Esophagus squamous epithelium (tissue), 5 donors: ENCODE measurements at regions not wholly inside any gene's neighbourhood (a gene's known extent, or its start where the extent isn't known, plus 50 kb on each side); places are given as distances from the start of the nearest gene placed in this dataset.

ENCODE experiments used
- DNase-seq: peaks from one replicate; lab custom pipeline; 2025; lab: John Stamatoyannopoulos, UW
- H3K27ac ChIP-seq, 4 donors: fragments of 200-600 bp; sonication (generic); one replicate each; pipeline ENCODE4 v1.5.1; 2016 to 2019; ENCODE audit warnings: mild to moderate bottlenecking in 1 of 4
- H3K27me3 ChIP-seq, 4 donors: fragments of 200-600 bp; sonication (generic); 1 replicate in 3 of 4; 2 replicates in 1 of 4; pipeline versions ENCODE4 v1.5.1 to v1.6.0; 2017 to 2021; ENCODE audit warnings: antibody characterized with exemption in 1 of 4
- H3K36me3 ChIP-seq, 3 donors: fragments of 200-600 bp; sonication (generic); one replicate each; pipeline ENCODE4 v1.5.1; 2016 to 2019
- H3K4me1 ChIP-seq, 3 donors: fragments of 200-600 bp; sonication (generic); one replicate each; pipeline ENCODE4 v1.5.1; 2017 to 2019
- H3K4me3 ChIP-seq, 4 donors: fragments of 200-600 bp; sonication (generic); 1 replicate in 3 of 4; 2 replicates in 1 of 4; pipeline ENCODE4 v1.5.1; 2016 to 2019; ENCODE audit warnings: mild to moderate bottlenecking in 2 of 4, moderate library complexity in 1 of 4
- H3K9me3 ChIP-seq, 3 donors: fragments of 200-600 bp; sonication (generic); one replicate each; pipeline ENCODE4 v1.5.1; 2016 to 2019
- CTCF ChIP-seq, 6 experiments: fragments of 450-650 bp in 4 of 6; fragments of 200-600 bp in 2 of 6; sonication (generic) in 2 of 6; IDR thresholded peaks; one replicate each; pipeline ENCODE4 v1.5.1; 2016 to 2019; ENCODE audit warnings: antibody characterized with exemption in 6 of 6, mild to moderate bottlenecking in 4 of 6, moderate library complexity in 4 of 6
- POLR2A ChIP-seq, 4 donors: fragments of 450-650 bp; IDR thresholded peaks; one replicate each; pipeline ENCODE4 v1.6.1; 2017; ENCODE audit warnings: antibody characterized with exemption in 4 of 4, mild to moderate bottlenecking in 4 of 4, moderate library complexity in 3 of 4
- WGBS, 2 donors: methylation state at CpG; one replicate each; pipeline ENCODE4 v1.1.5; 2018; 5-methylcytosine and 5-hydroxymethylcytosine counted together
- intact Hi-C: fragments of 100-400 bp; cut with DNase I; formaldehyde crosslinking; loops from one replicate; pipeline ENCODE4 v1.15.0; 2022
- donor health status: DM: yes; HTN: yes; CAD: no.

- Histone ChIP-seq H3K27ac (peak overlapping the region in 3 of 4 donors; percentile 3 to 84 (median 48)), H3K9me3 (no peaks in the 10 kb centered on the region), H3K36me3 (no peaks in the 10 kb centered on the region), H3K4me3 (no peak overlapping the region), H3K27me3 (no peaks in the 10 kb centered on the region), H3K4me1 (peaks cover 8 to 71% (median 19%) of the 10 kb centered on the region in 3 donors)
- intact Hi-C loops, result no loop called here
- 54 to 66% methylated on average over 5 of the region's 5 CpGs for WGBS, 2 donors
- no peak for DNase-seq
- peak in 1 of 6 experiments; percentile 14 for TF ChIP-seq CTCF (IDR thresholded peaks at IDR 0.05)
- no peak for TF ChIP-seq POLR2A (IDR thresholded peaks at IDR 0.05)
These were observed 157.3 kb upstream of the UBE2E1 start for GRCh38 chr3:23648326-23648995.

- Histone ChIP-seq H3K4me1 (peaks cover 8 to 71% (median 19%) of the 10 kb centered on the region in 3 donors), H3K4me3 (no peak overlapping the region), H3K27ac (peak overlapping the region; percentile 24 to 84 (median 52)), H3K36me3 (no peaks in the 10 kb centered on the region), H3K9me3 (no peaks in the 10 kb centered on the region), H3K27me3 (no peaks in the 10 kb centered on the region)
- intact Hi-C loops, result no loop called here
- no peak for DNase-seq
- WGBS, 2 donors, result 27 to 35% methylated on average over 4 of the region's 4 CpGs
- TF ChIP-seq POLR2A (IDR thresholded peaks at IDR 0.05), result no peak
- TF ChIP-seq CTCF (IDR thresholded peaks at IDR 0.05), result no peak
These were observed 156.8 kb upstream of the UBE2E1 start for GRCh38 chr3:23648996-23649395.

GRCh38 chr3:23649448-23649847, 156.3 kb upstream of the UBE2E1 start:
- no peaks in the 10 kb centered on the region for H3K36me3 ChIP-seq
- DNase-seq, result no peak
- H3K4me1 ChIP-seq, result peaks cover 8 to 68% (median 19%) of the 10 kb centered on the region in 3 donors
- H3K4me3 ChIP-seq, result no peak overlapping the region
- TF ChIP-seq POLR2A (IDR thresholded peaks at IDR 0.05) (no peak), CTCF (IDR thresholded peaks at IDR 0.05) (no peak)
- intact Hi-C loops, result no loop called here
- WGBS, 2 donors, result 65 to 67% methylated on average over 3 of the region's 3 CpGs
- H3K9me3 ChIP-seq, result no peaks in the 10 kb centered on the region
- no peaks in the 10 kb centered on the region for H3K27me3 ChIP-seq
- peak overlapping the region; percentile 24 to 84 (median 52) for H3K27ac ChIP-seq

GRCh38 chr3:23650371-23651140, 155.2 kb upstream of the UBE2E1 start:
- Histone ChIP-seq H3K36me3 (no peaks in the 10 kb centered on the region), H3K27me3 (no peaks in the 10 kb centered on the region), H3K4me1 (peaks cover 8 to 57% (median 13%) of the 10 kb centered on the region in 3 donors), H3K27ac (peak overlapping the region in 3 of 4 donors; percentile 46 to 84 (median 59)), H3K4me3 (no peak overlapping the region), H3K9me3 (no peaks in the 10 kb centered on the region)
- intact Hi-C loops, result no loop called here
- no peak for DNase-seq
- WGBS, 2 donors, result 63 to 69% methylated on average over 5 of the region's 5 CpGs
- TF ChIP-seq CTCF (IDR thresholded peaks at IDR 0.05) (no peak), POLR2A (IDR thresholded peaks at IDR 0.05) (no peak)
